ENCODE measurements at regions not wholly inside any gene's neighbourhood (a gene's known extent, or its start where the extent isn't known, plus 50 kb on each side); places are given as distances from the start of the nearest gene placed in this dataset.

DNA sequence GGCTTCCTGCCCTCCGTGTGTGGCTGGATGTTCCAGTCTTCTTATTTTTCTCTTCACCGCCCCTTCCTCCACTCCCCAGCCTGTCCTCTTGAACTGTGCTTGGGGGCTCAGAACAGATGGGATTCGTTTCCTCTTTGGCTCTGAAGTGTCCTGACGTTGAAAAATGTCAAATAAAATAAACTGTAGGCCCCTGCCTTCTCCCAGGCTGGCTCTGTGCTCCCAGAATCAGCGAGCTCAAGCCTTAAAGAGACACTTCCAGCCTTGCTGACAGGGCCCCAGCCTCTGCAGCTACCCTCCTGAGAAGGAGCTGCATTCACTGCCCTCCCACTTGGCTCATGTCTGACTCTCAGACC, 104.2 kb upstream of the IPO9 start:
- no peak overlapping the region for H3K4me2 ChIP-seq (ENCODE audit: control insufficient read depth, insufficient read depth)
- ChIA-PET RAD21 (ENCODE audit: unreplicated experiment) (interaction anchor here (1.7 kb wide), 1 partner anchor 15 kb away, joined by 5 read pairs; no protein-coding TSS in a partner anchor), POLR2A (no interaction called here)

More for the DNA sequence above, 104.2 kb upstream of the IPO9 start:
- H3K9me3 ChIP-seq (replicated peaks; ENCODE audit: control insufficient read depth, insufficient read depth, low read length): no peaks in the 10 kb centered on the region
- H4K20me1 ChIP-seq (ENCODE audit: control insufficient read depth, insufficient read depth): no peaks in the 10 kb centered on the region
- no peaks in the 10 kb centered on the region for H3K36me3 ChIP-seq (ENCODE audit: control insufficient read depth in 2 of 2, insufficient read depth in 2 of 2, low read length in 1 of 2)
- in situ Hi-C loops (cut with MboI): no loop called here
- DNase-seq (ENCODE audit: low read depth, low spot score) (no peak), ATAC-seq (no peak), FAIRE-seq (no peak)
- H2AFZ ChIP-seq (ENCODE audit: control insufficient read depth, low read depth, low read length): no peak overlapping the region
- BruUV-seq (replicated peaks): no TSS peak
- H3K27ac ChIP-seq (ENCODE audit: control insufficient read depth, insufficient read depth): no peak overlapping the region
- CTCF ChIA-PET: interaction anchor here (1.2 kb wide), 1 partner anchor 61 kb away, joined by 3 read pairs; no protein-coding TSS in a partner anchor
- H3K4me3 ChIP-seq: no peak overlapping the region
- TF ChIP-seq ZNF622 (IDR thresholded peaks at IDR 0.05) (no peak), NR2F1 (conservative IDR thresholded peaks at IDR 0.05) (no peak), CHD1 (IDR thresholded peaks at IDR 0.05; ENCODE audit: low read depth, low read length) (no peak), RAD51 (IDR thresholded peaks at IDR 0.05) (no peak), MTA3 (IDR thresholded peaks at IDR 0.05; ENCODE audit: borderline replicate concordance, low read length) (no peak), GATAD2B (conservative IDR thresholded peaks at IDR 0.05; ENCODE audit: low read depth) (no peak), FOXM1 (IDR thresholded peaks at IDR 0.05; ENCODE audit: low read depth, low read length) (no peak), SIX5 (IDR thresholded peaks at IDR 0.05; ENCODE audit: low read depth, low read length, severe bottlenecking) (no peak), HCFC1 (IDR thresholded peaks at IDR 0.05; ENCODE audit: low read length) (no peak), BCL11A (IDR thresholded peaks at IDR 0.05; ENCODE audit: low read depth, low read length) (no peak), KAT2A (conservative IDR thresholded peaks at IDR 0.05; ENCODE audit: control insufficient read depth, low read depth, low read length) (no peak), TARDBP (IDR thresholded peaks at IDR 0.05; ENCODE audit: borderline replicate concordance) (no peak), CBX5 (IDR thresholded peaks at IDR 0.05; ENCODE audit: low read depth) (no peak), ASH2L (IDR thresholded peaks at IDR 0.05; ENCODE audit: borderline replicate concordance, low read depth) (no peak)
- TF ChIP-seq, protein P1, sequence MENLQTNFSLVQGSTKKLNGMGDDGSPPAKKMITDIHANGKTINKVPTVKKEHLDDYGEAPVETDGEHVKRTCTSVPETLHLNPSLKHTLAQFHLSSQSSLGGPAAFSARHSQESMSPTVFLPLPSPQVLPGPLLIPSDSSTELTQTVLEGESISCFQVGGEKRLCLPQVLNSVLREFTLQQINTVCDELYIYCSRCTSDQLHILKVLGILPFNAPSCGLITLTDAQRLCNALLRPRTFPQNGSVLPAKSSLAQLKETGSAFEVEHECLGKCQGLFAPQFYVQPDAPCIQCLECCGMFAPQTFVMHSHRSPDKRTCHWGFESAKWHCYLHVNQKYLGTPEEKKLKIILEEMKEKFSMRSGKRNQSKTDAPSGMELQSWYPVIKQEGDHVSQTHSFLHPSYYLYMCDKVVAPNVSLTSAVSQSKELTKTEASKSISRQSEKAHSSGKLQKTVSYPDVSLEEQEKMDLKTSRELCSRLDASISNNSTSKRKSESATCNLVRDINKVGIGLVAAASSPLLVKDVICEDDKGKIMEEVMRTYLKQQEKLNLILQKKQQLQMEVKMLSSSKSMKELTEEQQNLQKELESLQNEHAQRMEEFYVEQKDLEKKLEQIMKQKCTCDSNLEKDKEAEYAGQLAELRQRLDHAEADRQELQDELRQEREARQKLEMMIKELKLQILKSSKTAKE (IDR thresholded peaks at IDR 0.05; ENCODE audit: low read depth, poor library complexity, severe bottlenecking): no peak
- TF ChIP-seq, protein P2, sequence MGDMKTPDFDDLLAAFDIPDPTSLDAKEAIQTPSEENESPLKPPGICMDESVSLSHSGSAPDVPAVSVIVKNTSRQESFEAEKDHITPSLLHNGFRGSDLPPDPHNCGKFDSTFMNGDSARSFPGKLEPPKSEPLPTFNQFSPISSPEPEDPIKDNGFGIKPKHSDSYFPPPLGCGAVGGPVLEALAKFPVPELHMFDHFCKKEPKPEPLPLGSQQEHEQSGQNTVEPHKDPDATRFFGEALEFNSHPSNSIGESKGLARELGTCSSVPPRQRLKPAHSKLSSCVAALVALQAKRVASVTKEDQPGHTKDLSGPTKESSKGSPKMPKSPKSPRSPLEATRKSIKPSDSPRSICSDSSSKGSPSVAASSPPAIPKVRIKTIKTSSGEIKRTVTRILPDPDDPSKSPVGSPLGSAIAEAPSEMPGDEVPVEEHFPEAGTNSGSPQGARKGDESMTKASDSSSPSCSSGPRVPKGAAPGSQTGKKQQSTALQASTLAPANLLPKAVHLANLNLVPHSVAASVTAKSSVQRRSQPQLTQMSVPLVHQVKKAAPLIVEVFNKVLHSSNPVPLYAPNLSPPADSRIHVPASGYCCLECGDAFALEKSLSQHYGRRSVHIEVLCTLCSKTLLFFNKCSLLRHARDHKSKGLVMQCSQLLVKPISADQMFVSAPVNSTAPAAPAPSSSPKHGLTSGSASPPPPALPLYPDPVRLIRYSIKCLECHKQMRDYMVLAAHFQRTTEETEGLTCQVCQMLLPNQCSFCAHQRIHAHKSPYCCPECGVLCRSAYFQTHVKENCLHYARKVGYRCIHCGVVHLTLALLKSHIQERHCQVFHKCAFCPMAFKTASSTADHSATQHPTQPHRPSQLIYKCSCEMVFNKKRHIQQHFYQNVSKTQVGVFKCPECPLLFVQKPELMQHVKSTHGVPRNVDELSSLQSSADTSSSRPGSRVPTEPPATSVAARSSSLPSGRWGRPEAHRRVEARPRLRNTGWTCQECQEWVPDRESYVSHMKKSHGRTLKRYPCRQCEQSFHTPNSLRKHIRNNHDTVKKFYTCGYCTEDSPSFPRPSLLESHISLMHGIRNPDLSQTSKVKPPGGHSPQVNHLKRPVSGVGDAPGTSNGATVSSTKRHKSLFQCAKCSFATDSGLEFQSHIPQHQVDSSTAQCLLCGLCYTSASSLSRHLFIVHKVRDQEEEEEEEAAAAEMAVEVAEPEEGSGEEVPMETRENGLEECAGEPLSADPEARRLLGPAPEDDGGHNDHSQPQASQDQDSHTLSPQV (IDR thresholded peaks at IDR 0.05): no peak
- TF ChIP-seq, protein P3, sequence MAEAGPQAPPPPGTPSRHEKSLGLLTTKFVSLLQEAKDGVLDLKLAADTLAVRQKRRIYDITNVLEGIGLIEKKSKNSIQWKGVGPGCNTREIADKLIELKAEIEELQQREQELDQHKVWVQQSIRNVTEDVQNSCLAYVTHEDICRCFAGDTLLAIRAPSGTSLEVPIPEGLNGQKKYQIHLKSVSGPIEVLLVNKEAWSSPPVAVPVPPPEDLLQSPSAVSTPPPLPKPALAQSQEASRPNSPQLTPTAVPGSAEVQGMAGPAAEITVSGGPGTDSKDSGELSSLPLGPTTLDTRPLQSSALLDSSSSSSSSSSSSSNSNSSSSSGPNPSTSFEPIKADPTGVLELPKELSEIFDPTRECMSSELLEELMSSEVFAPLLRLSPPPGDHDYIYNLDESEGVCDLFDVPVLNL (IDR thresholded peaks at IDR 0.05; ENCODE audit: low read depth, low read length): no peak
- TF ChIP-seq, protein P4, sequence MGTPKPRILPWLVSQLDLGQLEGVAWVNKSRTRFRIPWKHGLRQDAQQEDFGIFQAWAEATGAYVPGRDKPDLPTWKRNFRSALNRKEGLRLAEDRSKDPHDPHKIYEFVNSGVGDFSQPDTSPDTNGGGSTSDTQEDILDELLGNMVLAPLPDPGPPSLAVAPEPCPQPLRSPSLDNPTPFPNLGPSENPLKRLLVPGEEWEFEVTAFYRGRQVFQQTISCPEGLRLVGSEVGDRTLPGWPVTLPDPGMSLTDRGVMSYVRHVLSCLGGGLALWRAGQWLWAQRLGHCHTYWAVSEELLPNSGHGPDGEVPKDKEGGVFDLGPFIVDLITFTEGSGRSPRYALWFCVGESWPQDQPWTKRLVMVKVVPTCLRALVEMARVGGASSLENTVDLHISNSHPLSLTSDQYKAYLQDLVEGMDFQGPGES (IDR thresholded peaks at IDR 0.05): no peak
- TF ChIP-seq, protein P5, sequence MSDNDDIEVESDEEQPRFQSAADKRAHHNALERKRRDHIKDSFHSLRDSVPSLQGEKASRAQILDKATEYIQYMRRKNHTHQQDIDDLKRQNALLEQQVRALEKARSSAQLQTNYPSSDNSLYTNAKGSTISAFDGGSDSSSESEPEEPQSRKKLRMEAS (IDR thresholded peaks at IDR 0.05; ENCODE audit: low read depth, low read length): no peak
- intact Hi-C loops (cut with micrococcal nuclease; ENCODE audit: unreplicated experiment): no loop called here
- SMC1A ChIA-PET (ENCODE audit: uncharacterized antibody, unreplicated experiment): no interaction called here
- H3K4me1 ChIP-seq (ENCODE audit: control insufficient read depth, insufficient read depth, low read length): peaks cover 3% of the 10 kb centered on the region
- no peaks in the 10 kb centered on the region for H3K79me2 ChIP-seq (ENCODE audit: control insufficient read depth, insufficient read depth, low read length)
- H3K27me3 ChIP-seq (replicated peaks in 1 of 2; ENCODE audit: control insufficient read depth in 2 of 2, insufficient read depth in 2 of 2, low read length in 1 of 2): peaks cover 3 to 5% of the 10 kb centered on the region in 2 experiments; a peak in 3 of 4 replicates
- no peak overlapping the region for H3K9ac ChIP-seq (ENCODE audit: control insufficient read depth, insufficient read depth, low read length)
- 17% methylated on average over 5 of the region's 5 CpGs for WGBS (ENCODE audit: insufficient coverage, insufficient replicate concordance, low lambda C conversion rate, missing lambda C conversion rate)

Data from GM12878 (cell line).